ENCODE measurements at regions not wholly inside any gene's neighbourhood (a gene's known extent, or its start where the extent isn't known, plus 50 kb on each side); places are given as distances from the start of the nearest gene placed in this dataset.

DNA sequence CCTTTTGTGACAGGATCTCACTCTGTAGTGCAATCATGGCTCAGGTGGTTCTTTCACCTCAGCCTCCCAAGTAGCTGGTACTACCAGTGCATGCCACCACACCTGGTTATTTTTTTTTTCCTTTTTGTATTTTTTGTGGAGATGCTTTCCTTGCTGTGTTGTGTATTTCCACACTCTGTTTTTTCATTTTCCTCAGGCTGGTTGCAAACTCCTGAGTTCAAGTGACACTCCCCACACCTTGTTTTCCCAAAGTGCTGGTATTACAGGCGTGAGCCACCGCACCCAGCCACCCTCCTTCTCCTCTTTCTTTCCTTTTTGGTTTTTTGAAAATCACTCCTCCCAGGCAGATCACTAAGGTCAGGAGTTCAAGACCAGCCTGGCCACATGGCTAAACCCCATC lies 65.0 kb downstream of the MYCN start (continued):
- no peak for TF ChIP-seq EZH2 (IDR thresholded peaks at IDR 0.05; ENCODE audit: borderline replicate concordance, insufficient read depth, low read length, poor library complexity, severe bottlenecking)
- no peak for TF ChIP-seq TAF1 (IDR thresholded peaks at IDR 0.05; ENCODE audit: low read depth)

DNA sequence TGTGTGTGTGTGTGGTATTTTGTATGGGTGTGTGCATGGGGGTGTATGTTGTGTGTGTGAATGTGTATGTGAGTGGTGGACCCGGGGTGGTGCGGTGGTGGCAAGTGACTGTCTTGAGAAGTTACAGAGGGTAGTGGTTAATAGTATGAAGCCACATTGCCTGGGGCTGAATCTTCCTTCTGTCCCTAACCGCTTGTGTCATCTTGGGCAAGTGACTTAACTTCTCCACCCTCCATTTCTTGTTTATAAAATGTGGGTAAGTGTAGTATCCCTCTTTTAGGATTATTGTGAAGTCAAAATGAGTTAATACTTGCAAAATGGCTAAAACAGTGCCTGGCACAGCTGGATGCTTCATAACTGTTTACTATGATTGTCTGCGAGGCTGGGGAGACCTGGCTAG lies 63.5 kb downstream of the MYCN start:
- H3K9ac ChIP-seq (ENCODE audit: low read length), result no peak overlapping the region
- H2AFZ ChIP-seq (ENCODE audit: low read depth, low read length), result no peak overlapping the region
- H3K9me2 ChIP-seq (ENCODE audit: insufficient read depth, low read length), result no peaks in the 10 kb centered on the region
- H3K4me2 ChIP-seq (ENCODE audit: low read length), result no peak overlapping the region
- H3K4me3 ChIP-seq (ENCODE audit: low read length), result no peak overlapping the region
- H4K20me1 ChIP-seq (ENCODE audit: insufficient read depth), result no peaks in the 10 kb centered on the region
- H3K9me3 ChIP-seq (ENCODE audit: low read length), result no peaks in the 10 kb centered on the region
- no peaks in the 10 kb centered on the region for H3K36me3 ChIP-seq (ENCODE audit: insufficient read depth, low read length)
- no peaks in the 10 kb centered on the region for H3K27me3 ChIP-seq (ENCODE audit: insufficient read depth, low read depth, low read length)
- no peaks in the 10 kb centered on the region for H3F3A ChIP-seq (ENCODE audit: insufficient read depth, low read length, poor library complexity, severe bottlenecking)
- no peak for TF ChIP-seq EZH2 (IDR thresholded peaks at IDR 0.05; ENCODE audit: borderline replicate concordance, insufficient read depth, low read length, poor library complexity, severe bottlenecking)
- TF ChIP-seq TAF1 (IDR thresholded peaks at IDR 0.05; ENCODE audit: low read depth), result no peak
- TF ChIP-seq, protein P1, sequence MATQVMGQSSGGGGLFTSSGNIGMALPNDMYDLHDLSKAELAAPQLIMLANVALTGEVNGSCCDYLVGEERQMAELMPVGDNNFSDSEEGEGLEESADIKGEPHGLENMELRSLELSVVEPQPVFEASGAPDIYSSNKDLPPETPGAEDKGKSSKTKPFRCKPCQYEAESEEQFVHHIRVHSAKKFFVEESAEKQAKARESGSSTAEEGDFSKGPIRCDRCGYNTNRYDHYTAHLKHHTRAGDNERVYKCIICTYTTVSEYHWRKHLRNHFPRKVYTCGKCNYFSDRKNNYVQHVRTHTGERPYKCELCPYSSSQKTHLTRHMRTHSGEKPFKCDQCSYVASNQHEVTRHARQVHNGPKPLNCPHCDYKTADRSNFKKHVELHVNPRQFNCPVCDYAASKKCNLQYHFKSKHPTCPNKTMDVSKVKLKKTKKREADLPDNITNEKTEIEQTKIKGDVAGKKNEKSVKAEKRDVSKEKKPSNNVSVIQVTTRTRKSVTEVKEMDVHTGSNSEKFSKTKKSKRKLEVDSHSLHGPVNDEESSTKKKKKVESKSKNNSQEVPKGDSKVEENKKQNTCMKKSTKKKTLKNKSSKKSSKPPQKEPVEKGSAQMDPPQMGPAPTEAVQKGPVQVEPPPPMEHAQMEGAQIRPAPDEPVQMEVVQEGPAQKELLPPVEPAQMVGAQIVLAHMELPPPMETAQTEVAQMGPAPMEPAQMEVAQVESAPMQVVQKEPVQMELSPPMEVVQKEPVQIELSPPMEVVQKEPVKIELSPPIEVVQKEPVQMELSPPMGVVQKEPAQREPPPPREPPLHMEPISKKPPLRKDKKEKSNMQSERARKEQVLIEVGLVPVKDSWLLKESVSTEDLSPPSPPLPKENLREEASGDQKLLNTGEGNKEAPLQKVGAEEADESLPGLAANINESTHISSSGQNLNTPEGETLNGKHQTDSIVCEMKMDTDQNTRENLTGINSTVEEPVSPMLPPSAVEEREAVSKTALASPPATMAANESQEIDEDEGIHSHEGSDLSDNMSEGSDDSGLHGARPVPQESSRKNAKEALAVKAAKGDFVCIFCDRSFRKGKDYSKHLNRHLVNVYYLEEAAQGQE (IDR thresholded peaks at IDR 0.05; ENCODE audit: borderline replicate concordance), result no peak
- TF ChIP-seq MXI1 (conservative IDR thresholded peaks at IDR 0.05; ENCODE audit: poor library complexity, severe bottlenecking), result no peak
- no peak overlapping the region for H3K27ac ChIP-seq (ENCODE audit: low read length)
- no peaks in the 10 kb centered on the region for H3K79me2 ChIP-seq (replicated peaks; ENCODE audit: insufficient read depth, low read length)

DNA sequence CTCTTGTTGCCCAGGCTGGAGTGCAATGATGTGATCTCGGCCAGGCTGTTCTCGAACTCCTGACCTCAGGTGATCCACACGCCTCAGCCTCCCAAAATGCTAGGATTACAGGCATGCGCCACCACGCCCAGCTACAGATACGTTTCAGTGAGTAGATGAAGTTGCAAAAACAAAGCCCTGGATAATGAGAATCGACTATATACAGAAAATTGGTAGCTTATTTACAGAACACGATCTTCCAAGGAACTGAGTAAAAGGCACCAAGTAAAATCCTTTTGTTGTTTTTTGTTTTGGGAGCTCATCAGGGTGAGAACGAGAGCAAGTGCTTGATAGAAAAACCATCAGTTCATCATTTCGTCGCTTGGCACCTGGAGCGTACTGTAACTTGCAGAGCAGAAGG lies 62.8 kb downstream of the MYCN start:
- no peak for TF ChIP-seq RAD21 (conservative IDR thresholded peaks at IDR 0.05)
- TF ChIP-seq, protein P1 (IDR thresholded peaks at IDR 0.05; ENCODE audit: borderline replicate concordance), result no peak
- TF ChIP-seq EZH2 (IDR thresholded peaks at IDR 0.05; ENCODE audit: borderline replicate concordance, insufficient read depth, low read length, poor library complexity, severe bottlenecking), result no peak
- TF ChIP-seq SMC3 (conservative IDR thresholded peaks at IDR 0.05; ENCODE audit: poor library complexity), result no peak
- no peak for TF ChIP-seq POLR2AphosphoS5 (IDR thresholded peaks at IDR 0.05)
- TF ChIP-seq, protein P2, sequence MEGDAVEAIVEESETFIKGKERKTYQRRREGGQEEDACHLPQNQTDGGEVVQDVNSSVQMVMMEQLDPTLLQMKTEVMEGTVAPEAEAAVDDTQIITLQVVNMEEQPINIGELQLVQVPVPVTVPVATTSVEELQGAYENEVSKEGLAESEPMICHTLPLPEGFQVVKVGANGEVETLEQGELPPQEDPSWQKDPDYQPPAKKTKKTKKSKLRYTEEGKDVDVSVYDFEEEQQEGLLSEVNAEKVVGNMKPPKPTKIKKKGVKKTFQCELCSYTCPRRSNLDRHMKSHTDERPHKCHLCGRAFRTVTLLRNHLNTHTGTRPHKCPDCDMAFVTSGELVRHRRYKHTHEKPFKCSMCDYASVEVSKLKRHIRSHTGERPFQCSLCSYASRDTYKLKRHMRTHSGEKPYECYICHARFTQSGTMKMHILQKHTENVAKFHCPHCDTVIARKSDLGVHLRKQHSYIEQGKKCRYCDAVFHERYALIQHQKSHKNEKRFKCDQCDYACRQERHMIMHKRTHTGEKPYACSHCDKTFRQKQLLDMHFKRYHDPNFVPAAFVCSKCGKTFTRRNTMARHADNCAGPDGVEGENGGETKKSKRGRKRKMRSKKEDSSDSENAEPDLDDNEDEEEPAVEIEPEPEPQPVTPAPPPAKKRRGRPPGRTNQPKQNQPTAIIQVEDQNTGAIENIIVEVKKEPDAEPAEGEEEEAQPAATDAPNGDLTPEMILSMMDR (IDR thresholded peaks at IDR 0.05; ENCODE audit: poor library complexity, severe bottlenecking), result no peak
- TF ChIP-seq EP300 (conservative IDR thresholded peaks at IDR 0.05; ENCODE audit: poor library complexity, severe bottlenecking), result no peak
- TF ChIP-seq TAF1 (IDR thresholded peaks at IDR 0.05; ENCODE audit: low read depth), result no peak
- TF ChIP-seq MXI1 (conservative IDR thresholded peaks at IDR 0.05; ENCODE audit: poor library complexity, severe bottlenecking), result no peak

More for the DNA sequence above, 62.8 kb downstream of the MYCN start:
- Histone ChIP-seq H3K9me3 (ENCODE audit: low read length) (no peaks in the 10 kb centered on the region), H3K36me3 (ENCODE audit: insufficient read depth, low read length) (no peaks in the 10 kb centered on the region), H3K9me2 (ENCODE audit: insufficient read depth, low read length) (no peaks in the 10 kb centered on the region), H2AFZ (ENCODE audit: low read depth, low read length) (no peak overlapping the region), H3K27me3 (ENCODE audit: insufficient read depth, low read depth, low read length) (no peaks in the 10 kb centered on the region), H3K4me2 (ENCODE audit: low read length) (no peak overlapping the region), H3K9ac (ENCODE audit: low read length) (no peak overlapping the region), H3F3A (ENCODE audit: insufficient read depth, low read length, poor library complexity, severe bottlenecking) (no peaks in the 10 kb centered on the region), H3K79me2 (replicated peaks; ENCODE audit: insufficient read depth, low read length) (no peaks in the 10 kb centered on the region), H3K4me3 (ENCODE audit: low read length) (no peak overlapping the region), H4K20me1 (ENCODE audit: insufficient read depth) (no peaks in the 10 kb centered on the region), H3K27ac (ENCODE audit: low read length) (no peak overlapping the region)
